ENCODE measurements at regions not wholly inside any gene's neighbourhood (a gene's known extent, or its start where the extent isn't known, plus 50 kb on each side); places are given as distances from the start of the nearest gene placed in this dataset.

DNA sequence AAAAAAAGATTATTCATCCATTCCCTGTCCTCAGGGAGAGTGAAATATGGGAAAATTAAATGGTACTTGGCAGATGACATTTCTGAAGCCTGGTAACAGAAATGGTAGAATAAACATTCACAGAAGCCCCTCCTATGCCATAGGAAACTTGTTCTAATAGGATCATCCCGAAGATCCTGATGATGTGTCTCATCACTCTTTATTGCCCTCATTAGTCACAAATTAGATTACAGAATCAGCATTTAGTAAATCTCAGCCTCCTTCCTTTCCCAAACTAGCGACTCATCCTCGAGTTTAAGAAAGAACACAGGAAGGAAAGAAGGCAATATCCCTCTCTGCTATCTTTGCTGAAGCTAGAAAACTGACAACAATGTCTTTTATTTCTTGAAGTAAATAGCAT, 154.4 kb downstream of the TMEM200A start:
- Histone ChIP-seq H3K4me2 (ENCODE audit: extremely low read depth, insufficient read depth, low read length) (no peak overlapping the region), H3K9ac (ENCODE audit: insufficient read depth, low read length) (no peak overlapping the region), H3K9me3 (ENCODE audit: control insufficient read depth, insufficient read depth, low read depth, low read length) (no peaks in the 10 kb centered on the region), H3K4me3 (replicated peaks in 1 of 4; ENCODE audit: control extremely low read depth in 1 of 4, insufficient read depth in 1 of 4, low read depth in 3 of 4, low read length in 4 of 4) (no peak overlapping the region), H3K27ac (ENCODE audit: insufficient read depth, low read length) (no peak overlapping the region), H3K27me3 (ENCODE audit: control insufficient read depth, insufficient read depth, low read length) (no peaks in the 10 kb centered on the region), H3K36me3 (ENCODE audit: control insufficient read depth, insufficient read depth, low read length) (no peaks in the 10 kb centered on the region), H2AFZ (ENCODE audit: low read length) (no peak overlapping the region), H3K79me2 (ENCODE audit: control insufficient read depth, insufficient read depth, low read length) (no peaks in the 10 kb centered on the region), H3K4me1 (ENCODE audit: control insufficient read depth, extremely low read depth, insufficient read depth, low read length) (no peaks in the 10 kb centered on the region), H4K20me1 (ENCODE audit: control insufficient read depth, extremely low read depth, insufficient read depth, low read length) (no peaks in the 10 kb centered on the region)
- TF ChIP-seq, protein P1, sequence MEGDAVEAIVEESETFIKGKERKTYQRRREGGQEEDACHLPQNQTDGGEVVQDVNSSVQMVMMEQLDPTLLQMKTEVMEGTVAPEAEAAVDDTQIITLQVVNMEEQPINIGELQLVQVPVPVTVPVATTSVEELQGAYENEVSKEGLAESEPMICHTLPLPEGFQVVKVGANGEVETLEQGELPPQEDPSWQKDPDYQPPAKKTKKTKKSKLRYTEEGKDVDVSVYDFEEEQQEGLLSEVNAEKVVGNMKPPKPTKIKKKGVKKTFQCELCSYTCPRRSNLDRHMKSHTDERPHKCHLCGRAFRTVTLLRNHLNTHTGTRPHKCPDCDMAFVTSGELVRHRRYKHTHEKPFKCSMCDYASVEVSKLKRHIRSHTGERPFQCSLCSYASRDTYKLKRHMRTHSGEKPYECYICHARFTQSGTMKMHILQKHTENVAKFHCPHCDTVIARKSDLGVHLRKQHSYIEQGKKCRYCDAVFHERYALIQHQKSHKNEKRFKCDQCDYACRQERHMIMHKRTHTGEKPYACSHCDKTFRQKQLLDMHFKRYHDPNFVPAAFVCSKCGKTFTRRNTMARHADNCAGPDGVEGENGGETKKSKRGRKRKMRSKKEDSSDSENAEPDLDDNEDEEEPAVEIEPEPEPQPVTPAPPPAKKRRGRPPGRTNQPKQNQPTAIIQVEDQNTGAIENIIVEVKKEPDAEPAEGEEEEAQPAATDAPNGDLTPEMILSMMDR (conservative IDR thresholded peaks at IDR 0.05 in 1 of 2, IDR thresholded peaks at IDR 0.05 in 1 of 2; ENCODE audit: low read depth in 1 of 2, low read length in 2 of 2), result no peak
- TF ChIP-seq EZH2 (IDR thresholded peaks at IDR 0.05; ENCODE audit: low read length, missing control alignments), result no peak
- no peak for DNase-seq (ENCODE audit: low read depth in 2 of 2)

DNA sequence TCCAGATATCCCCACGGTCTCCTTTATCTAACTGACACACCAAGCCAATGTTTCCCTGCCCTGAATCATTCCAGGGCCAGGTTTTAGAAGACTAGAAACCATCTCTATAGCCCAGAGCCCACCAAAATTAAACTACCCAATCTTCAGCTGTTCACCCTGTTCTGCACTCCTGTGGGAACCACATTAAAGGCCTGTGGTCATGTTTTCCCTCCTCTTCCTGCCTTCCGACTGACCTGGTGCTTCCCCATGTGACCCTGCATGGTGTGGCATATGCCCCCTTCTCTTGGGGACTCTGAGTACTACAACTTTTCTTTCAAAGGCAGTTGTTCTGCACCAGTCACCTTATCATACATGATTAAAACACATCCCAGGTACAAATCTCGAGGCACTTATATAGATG, 155.0 kb downstream of the TMEM200A start:
- Histone ChIP-seq H3K4me2 (ENCODE audit: extremely low read depth, insufficient read depth, low read length) (no peak overlapping the region), H3K4me1 (ENCODE audit: control insufficient read depth, extremely low read depth, insufficient read depth, low read length) (no peaks in the 10 kb centered on the region), H3K27me3 (ENCODE audit: control insufficient read depth, insufficient read depth, low read length) (no peaks in the 10 kb centered on the region), H3K27ac (ENCODE audit: insufficient read depth, low read length) (no peak overlapping the region), H2AFZ (ENCODE audit: low read length) (no peak overlapping the region), H4K20me1 (ENCODE audit: control insufficient read depth, extremely low read depth, insufficient read depth, low read length) (no peaks in the 10 kb centered on the region), H3K9ac (ENCODE audit: insufficient read depth, low read length) (no peak overlapping the region), H3K79me2 (ENCODE audit: control insufficient read depth, insufficient read depth, low read length) (no peaks in the 10 kb centered on the region), H3K9me3 (ENCODE audit: control insufficient read depth, insufficient read depth, low read depth, low read length) (no peaks in the 10 kb centered on the region), H3K36me3 (ENCODE audit: control insufficient read depth, insufficient read depth, low read length) (no peaks in the 10 kb centered on the region), H3K4me3 (replicated peaks in 1 of 4; ENCODE audit: control extremely low read depth in 1 of 4, insufficient read depth in 1 of 4, low read depth in 3 of 4, low read length in 4 of 4) (no peak overlapping the region)
- DNase-seq (ENCODE audit: low read depth in 2 of 2), result no peak
- no peak for TF ChIP-seq EZH2 (IDR thresholded peaks at IDR 0.05; ENCODE audit: low read length, missing control alignments)
- TF ChIP-seq, protein P1 (conservative IDR thresholded peaks at IDR 0.05 in 1 of 2, IDR thresholded peaks at IDR 0.05 in 1 of 2; ENCODE audit: low read depth in 1 of 2, low read length in 2 of 2), result no peak

DNA sequence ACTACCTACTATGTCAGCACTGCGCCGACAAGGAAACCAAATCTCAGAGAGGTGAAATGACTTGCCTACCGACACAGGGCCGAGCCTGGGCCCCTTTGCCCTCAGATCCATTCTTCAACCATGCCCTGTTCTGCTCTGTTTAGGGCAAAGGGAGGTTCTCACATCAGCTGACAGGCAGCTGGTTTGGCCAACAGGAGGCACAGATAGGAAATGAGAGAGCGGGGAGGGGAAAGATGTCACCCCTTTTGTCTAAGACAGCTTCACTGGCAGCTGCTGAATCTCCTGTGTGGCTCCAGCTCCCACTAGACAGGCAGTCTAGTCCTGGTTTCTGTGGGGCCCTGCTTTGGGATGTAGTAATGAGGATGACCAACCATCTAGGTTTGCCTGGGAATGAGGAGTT, 158.7 kb downstream of the TMEM200A start:
- no peaks in the 10 kb centered on the region for H3K27me3 ChIP-seq (ENCODE audit: control insufficient read depth, insufficient read depth, low read length)
- H3K4me2 ChIP-seq (ENCODE audit: extremely low read depth, insufficient read depth, low read length), result no peak overlapping the region
- H2AFZ ChIP-seq (ENCODE audit: low read length), result no peak overlapping the region
- no peak for DNase-seq (ENCODE audit: low read depth in 2 of 2)
- no peaks in the 10 kb centered on the region for H3K9me3 ChIP-seq (ENCODE audit: control insufficient read depth, insufficient read depth, low read depth, low read length)
- H3K4me1 ChIP-seq (ENCODE audit: control insufficient read depth, extremely low read depth, insufficient read depth, low read length), result no peaks in the 10 kb centered on the region
- no peaks in the 10 kb centered on the region for H4K20me1 ChIP-seq (ENCODE audit: control insufficient read depth, extremely low read depth, insufficient read depth, low read length)
- TF ChIP-seq, protein P1 (conservative IDR thresholded peaks at IDR 0.05 in 1 of 2, IDR thresholded peaks at IDR 0.05 in 1 of 2; ENCODE audit: low read depth in 1 of 2, low read length in 2 of 2), result no peak
- no peak for TF ChIP-seq EZH2 (IDR thresholded peaks at IDR 0.05; ENCODE audit: low read length, missing control alignments)
- H3K27ac ChIP-seq (ENCODE audit: insufficient read depth, low read length), result no peak overlapping the region
- H3K36me3 ChIP-seq (ENCODE audit: control insufficient read depth, insufficient read depth, low read length), result no peaks in the 10 kb centered on the region
- H3K9ac ChIP-seq (ENCODE audit: insufficient read depth, low read length), result no peak overlapping the region
- H3K4me3 ChIP-seq (replicated peaks in 1 of 4; ENCODE audit: control extremely low read depth in 1 of 4, insufficient read depth in 1 of 4, low read depth in 3 of 4, low read length in 4 of 4), result no peak overlapping the region
- no peaks in the 10 kb centered on the region for H3K79me2 ChIP-seq (ENCODE audit: control insufficient read depth, insufficient read depth, low read length)
